Stimulated activated CD8-positive, alpha-beta memory T cell treated with anti-CD3 and anti-CD28 coated beads, Interleukin-7, amount 100 ng/mL, for 48 hours (primary cell): ENCODE measurements at regions not wholly inside any gene's neighbourhood (a gene's known extent, or its start where the extent isn't known, plus 50 kb on each side); places are given as distances from the start of the nearest gene placed in this dataset.
"Not testable (repeated sequence)": the region's sequence is repeated elsewhere in the genome, so short reads cannot be mapped to it uniquely, and the experiment has no call there.

ENCODE experiments used
- DNase-seq, 2 donors: peaks; one replicate each; pipeline ENCODE4 v3.0.0-alpha.2; 2020; ENCODE audit warnings: low read depth in 1 of 2; ENCODE audit errors: extremely low read depth in 1 of 2

GRCh38 chr1:172795741-172796140 is 136.8 kb downstream of the FASLG start:
- no peak for DNase-seq

- DNase-seq, result not testable (repeated sequence)
These were observed 140.9 kb downstream of the FASLG start for GRCh38 chr1:172799804-172800203.

- no peak for DNase-seq
These were observed 142.9 kb downstream of the FASLG start for GRCh38 chr1:172801771-172802322.

DNA sequence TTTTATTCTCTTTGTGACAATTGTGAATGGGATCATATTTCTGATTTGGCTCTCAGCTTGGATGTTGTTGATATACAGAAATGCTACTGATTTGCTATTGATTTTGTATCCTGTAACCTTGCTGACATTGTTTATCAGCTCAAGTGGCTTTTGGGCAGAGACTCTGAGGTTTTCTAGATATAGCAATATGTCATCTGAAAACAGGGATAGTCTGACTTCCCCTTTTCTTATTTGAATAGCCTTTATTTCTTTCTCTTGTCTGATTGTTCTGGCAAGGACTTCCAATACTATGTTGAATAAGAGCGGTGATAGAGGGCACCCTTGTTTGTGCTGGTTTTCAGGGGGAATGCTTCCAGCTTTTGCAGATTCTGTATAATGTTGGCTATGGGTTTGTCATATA is 150.8 kb downstream of the FASLG start:
- no peak for DNase-seq

DNA sequence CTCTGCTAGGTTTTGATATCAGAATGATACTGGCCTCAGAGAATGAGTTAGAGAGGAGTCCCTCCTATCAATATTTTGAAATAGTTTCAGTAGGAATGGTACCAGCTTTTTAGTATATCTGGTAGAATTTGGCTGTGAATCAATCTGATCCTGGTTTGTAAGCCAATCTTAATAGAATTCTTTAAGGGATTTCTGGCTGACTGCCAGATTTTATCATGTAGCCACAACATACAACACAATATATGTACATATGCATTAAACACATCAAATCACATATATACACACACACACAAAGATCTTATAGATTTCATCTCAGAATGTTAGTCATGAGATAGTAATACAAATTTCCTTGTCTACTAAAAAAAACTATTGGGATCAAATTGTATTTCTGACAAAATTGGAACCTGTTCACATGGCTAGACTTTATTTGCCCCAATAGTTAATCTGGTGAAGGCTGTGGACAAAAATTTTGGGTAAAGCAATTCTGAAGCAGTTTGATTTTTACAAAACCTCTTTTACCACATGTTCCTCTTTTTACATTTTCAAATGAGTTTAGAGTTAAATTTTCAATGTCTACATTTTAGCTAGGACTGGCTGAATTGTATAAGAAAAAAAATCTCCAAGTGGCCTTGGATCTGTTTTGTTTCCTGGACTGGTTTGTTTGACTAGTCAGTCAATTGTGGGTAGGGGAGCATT is 151.7 kb downstream of the FASLG start:
- no peak for DNase-seq

DNA sequence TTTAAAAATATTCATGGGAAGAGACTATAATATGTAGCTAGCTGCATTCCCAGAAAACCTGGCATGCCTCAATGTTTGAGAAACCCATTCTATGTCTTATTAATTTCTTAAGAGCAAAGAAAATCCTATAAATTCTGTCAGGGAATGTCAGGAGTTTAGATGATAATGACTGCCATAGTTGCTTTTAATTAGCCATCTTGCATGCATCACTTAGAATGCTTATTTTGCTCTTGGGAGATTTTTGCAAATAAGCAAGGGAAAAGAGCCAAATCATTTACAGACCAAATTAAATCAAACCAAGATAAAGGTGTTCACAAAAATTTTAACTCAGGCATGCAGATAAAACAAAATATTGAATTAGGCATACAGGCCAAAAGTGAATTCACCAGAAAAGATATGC is 152.8 kb downstream of the FASLG start:
- DNase-seq, result no peak

DNA sequence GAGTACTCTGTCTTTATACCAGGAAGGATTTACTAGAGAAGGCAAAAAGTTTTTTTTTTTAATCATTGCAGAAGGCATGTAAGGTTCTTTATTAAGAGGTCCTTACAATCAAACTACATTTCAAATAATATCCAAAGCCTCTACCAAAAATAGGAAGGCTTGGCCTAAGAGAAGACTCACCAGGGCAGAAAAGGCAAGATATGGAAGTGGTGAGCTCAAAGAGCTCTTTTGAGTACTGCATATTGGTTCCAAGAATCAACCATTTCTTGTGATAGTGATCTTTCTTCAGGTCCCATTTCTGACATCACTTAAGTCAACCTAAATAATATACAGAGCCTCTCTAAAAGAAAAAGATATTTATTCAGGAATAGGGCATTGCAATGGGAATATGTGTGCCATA is 153.2 kb downstream of the FASLG start:
- no peak for DNase-seq

- no peak for DNase-seq
These were observed 154.4 kb downstream of the FASLG start for GRCh38 chr1:172813330-172813729.

GRCh38 chr1:172814428-172814827 is 155.5 kb downstream of the FASLG start:
- no peak for DNase-seq

GRCh38 chr1:172815740-172816139 is 156.8 kb downstream of the FASLG start:
- DNase-seq, result no peak

DNA sequence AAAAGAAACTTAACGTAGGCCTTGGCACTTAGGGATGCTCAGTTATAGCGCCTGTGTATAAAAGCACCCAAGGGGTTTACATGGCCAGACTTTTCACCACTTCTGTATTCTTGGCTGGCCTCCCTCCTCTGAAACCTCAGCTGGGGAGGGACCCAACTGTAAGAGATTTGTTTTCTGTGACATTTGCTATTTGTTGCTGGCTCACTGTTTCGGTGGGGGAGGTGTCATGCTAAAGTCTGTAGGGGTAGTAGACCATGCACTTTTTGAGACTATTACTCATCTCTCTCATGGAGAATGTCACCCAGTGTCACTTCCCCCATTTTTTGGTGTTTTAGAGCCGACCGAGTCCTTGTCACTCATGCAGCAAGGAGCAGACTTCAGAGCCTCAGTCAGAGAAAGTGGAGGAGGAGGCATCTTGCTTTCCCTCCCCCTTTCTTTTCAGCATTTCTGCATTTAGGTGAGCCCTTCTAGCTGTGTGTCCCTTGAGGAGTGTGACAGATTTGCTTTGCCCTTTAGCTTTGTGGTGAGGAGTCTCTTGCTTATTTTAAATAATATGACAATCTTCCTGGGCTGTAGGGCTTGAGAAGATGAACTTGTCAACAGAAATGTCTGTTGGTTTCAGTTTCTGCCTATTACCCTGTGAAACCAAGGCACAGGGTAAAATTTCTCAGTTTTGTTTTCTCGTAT is 160.1 kb downstream of the FASLG start:
- peak; percentile 35 to 42 for DNase-seq

GRCh38 chr1:172820475-172821158 is 161.7 kb downstream of the FASLG start:
- no peak for DNase-seq

DNA sequence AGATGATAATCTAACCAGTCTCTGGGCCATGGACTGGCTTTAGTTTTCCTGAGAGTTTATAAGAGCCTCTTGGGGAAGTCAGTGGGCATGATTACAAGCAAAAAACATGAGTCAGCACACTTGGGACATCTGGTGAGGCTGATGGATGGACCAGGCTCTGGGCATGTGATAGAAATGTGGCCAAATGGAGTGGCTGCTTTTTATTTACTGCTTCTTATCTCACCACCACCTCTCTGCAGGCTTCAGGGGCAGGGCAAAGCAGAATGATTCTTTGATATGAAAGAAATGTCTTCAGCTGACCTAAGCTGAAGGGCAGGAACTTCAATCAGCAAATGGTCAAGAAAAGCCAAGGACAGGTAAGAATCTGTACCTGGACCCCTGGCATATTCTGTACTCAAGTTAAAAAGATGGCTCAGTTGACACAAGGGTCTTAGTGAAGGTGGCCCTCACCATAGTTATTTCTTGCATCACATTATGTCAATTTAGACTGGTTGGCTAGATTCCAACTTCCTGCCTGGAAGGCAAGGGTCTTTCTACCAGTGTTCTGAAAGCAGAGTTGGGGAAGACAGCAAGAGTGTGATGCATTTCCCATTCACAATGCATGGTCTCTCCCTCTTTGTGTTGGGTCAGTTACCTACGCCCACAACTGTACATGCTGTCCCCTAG is 162.8 kb downstream of the FASLG start:
- DNase-seq, result no peak

DNA sequence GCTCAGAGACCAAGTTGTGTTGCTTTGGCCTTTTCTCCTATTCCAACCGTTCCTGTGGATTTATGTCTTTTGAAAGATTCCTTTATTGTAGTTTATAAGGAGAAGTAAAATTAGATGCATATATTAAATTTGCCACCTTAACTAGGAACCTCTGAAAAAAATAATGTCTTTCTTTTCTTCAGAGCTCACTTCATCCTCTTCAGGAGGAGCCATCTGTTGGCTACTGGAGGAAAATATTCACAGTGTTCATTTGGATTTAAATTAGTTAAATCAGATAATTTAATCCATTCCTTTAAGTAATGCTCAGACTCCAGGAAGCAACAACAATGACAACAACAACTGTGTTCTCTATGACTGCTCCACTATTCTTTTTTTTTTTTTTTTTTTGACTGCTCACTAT is 164.0 kb downstream of the FASLG start:
- no peak for DNase-seq

DNA sequence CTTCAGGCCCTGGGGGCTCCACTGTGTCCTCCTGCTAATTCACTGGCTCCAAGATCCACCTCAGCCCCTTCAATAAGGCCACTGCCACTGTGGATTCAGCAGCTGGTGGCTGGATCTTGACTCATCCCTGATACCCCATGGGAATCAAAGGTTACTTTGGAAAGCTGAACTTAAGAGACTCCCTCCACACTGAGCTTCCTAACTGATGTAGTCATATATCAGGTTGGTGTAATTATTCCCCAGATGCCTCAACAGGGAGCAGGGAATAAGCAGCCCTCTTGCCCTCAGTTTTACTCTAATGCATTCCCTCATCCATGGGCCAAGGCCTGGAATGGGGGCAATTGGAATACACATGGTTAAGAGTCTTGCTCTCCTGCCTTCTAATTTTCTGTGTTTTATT is 164.6 kb downstream of the FASLG start:
- DNase-seq, result no peak

- DNase-seq, result no peak
These were observed 165.3 kb downstream of the FASLG start for GRCh38 chr1:172824209-172824608.

DNA sequence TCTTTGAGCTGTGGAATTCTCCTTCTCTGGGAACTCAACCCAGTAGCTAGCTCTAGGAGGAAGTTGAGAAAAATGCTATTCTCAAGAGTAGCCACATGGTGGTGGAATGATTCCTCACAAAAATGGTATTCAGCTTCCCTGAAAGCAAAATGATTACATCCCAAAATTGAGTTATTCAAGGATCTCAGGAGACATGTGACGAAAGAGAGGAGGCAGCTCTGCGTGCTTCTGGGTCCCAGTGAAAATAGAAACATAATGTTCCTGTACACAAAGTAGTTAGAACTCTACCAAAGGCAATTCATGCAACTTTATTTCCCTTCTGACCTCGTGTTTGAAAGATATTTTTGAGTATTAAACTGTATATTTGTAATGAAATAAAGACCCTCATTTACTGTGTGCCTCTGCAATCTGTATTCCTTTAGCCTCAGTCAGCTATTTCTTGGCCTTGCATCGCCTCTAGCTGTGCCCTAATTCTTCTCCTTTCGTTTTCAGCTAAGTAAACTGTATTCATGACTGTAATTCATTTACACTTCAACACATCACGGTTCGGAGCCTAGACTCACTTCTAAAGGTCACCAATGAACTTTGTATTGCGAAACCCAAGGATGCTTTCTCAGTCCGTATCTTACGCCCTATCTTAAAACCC is 167.3 kb downstream of the FASLG start:
- no peak for DNase-seq

- DNase-seq, result no peak
These were observed 168.4 kb downstream of the FASLG start for GRCh38 chr1:172827301-172827700.

DNA sequence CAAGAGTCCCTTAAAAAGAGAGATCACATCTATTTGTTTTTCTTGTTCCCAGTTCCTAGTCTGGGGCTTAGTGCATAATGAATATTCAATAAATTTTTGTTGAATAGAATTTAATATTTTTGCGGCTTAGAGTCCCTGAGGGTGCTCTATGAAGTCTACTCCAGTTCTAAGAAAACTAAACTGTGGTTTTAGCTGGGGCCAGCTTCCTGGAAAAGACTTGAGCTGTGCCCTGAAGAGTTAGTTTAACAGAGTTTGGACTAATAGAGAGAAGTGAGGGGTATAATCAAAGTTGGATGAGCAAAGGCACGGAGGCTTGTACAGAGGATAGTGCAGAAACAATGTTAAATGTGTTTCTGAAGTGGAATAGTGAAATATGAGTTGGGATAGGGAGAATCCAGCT is 168.9 kb downstream of the FASLG start:
- DNase-seq, result no peak

DNA sequence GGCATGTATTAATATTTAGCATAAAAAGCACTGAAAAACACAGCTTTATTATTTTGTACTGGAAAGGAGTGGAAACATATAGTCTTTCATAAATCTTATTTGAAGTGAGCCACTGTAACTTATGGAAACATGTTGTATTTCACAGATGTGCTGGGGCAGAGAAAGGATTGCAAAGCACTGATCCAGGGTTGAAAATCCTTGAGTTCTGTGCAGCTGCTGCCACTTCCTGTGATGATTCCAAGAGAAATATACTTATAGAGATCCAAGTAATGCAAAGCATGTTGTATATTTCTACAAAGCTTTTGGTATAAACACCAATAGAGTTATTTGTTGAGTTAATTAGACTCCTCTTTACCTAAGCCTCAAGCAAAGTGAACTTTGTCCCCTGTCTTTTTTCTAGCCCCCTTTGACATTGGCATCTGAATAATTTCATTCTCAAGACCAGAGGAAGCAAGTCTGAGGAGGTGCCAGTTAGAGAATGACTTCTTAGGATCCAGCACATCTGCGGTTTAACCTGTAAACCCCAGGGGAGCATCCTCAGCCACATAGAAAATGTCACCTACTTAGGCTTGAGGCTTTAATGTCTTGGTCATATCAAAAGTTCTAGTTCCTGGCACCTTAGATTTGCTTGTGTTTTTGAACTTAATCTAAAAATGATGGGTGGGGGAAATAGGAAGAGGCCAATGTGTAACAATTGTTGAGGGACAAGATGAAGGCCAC is 173.3 kb downstream of the FASLG start:
- no peak for DNase-seq
